ENCODE measurements at regions not wholly inside any gene's neighbourhood (a gene's known extent, or its start where the extent isn't known, plus 50 kb on each side); places are given as distances from the start of the nearest gene placed in this dataset.

DNA sequence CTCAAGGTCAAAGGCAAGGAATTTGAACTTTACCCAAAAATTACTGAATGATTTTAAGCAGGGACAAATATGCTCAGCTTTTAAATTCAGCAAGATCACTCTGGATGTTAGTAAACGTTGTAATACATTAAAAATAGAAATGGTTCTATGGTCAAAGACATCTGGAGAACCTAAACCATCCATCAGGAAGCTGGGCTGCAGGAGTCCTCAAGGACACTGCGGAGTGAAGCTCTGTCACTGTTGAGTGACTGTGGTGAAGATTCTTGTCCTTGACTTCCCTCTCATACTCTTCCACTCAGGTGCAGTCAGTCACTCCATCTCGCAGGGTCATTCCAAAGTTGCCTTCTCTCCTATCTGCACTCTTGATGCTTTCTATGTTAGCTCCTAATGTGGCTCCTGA is 450.7 kb downstream of the FOXO1 start:
- no peak for DNase-seq (ENCODE audit: low read depth in 2 of 2)

DNA sequence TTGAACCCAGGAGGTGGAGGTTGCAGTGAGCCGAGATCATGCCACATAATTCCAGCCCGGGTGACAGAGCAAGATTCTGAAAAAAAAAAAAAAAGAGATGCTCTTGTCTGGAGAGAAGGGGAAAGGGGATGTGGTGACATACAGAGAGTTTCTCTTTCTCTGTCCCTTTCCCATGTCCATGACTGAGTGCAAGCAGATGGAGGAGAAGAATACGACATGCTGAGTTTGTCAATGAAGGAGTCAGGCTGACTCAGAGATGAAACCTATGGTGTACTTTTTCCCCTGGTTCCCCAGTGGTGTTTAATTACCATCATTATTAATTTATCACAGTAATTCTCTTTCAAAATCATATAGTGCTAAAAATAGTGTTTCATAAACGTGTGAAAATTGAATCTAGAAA is 448.8 kb downstream of the FOXO1 start:
- DNase-seq (ENCODE audit: low read depth in 2 of 2), result no peak

DNA sequence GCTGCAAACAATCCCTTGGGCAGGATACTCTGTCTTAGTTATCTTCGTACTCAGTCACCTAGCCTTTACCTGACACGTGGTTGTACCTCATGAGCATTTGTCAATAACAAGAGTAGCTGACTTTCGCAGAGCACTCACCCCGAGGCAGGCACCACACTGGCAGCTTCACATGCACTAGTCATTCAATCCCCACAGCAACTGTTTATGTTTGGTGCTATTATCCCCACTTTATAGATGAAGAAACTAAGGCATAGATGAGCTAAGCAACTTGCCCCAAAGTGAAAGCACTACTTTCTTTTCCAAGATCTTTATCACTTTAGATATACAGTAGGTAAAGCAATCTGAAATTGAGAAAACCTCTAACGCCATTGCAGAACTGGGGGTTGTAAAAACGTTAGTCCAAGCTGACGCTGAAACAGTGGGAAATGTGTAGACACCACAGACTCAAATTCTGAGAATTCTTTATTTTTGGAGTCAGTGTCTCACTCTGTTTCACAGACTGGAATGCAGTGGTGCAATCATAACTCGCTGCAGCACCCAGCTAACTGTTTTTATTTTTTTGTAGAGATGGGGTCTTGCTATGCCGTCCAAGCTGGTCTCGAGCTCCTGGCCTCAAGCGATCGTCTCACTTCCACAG is 446.0 kb downstream of the FOXO1 start:
- no peak for DNase-seq (ENCODE audit: low read depth in 2 of 2)

DNA sequence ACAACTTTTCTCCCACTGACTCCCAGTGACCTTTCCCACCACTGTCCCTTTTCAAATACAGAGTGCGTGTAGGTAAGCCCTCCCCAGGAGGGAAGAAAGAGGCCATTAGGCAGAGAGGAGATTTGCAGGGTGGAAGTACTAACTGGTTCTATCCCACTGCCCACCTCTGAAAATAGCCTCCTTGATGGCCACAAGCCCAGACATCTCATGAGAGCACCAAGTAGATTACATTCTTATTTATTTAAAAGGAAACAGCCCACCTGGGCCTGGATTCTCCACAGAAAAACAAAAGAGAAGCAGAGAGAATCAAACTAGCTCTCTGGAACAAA is 445.3 kb downstream of the FOXO1 start:
- DNase-seq (ENCODE audit: low read depth in 2 of 2), result no peak

DNA sequence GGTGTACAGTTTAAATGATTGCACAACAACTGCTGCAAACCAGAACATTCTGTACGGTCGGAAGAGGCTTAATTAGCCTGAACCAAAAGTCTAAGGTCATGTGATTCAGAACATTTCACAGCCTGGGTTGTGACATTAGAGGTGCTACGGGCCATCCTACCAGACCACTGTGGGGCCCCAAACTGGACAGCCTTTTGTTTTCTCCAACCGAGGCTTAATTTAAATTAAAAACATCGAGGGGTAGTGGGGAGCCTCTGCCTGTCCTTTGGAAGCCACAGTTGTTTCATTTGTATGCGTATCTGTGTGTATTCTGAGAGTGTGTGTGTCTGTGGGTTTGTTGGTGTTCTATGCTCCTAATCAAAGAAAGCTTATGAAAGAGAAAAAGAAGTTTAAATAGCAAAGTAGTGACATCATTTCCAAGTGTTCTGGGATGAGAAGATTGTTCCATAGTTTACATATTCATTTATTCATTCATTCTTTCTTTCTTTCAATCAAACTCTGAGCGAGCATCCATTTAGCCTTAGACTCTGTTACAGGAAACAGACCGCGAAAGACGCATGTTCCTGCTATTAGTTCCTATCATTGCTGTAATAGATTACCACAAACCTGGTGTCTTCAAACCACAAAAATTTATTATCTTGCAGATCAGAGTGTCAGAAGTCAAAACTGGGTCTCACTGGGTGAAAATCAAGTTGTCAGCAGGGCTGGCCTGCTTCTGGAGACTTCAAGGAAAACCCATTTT is 444.8 kb downstream of the FOXO1 start:
- no peak for DNase-seq (ENCODE audit: low read depth in 2 of 2)

DNA sequence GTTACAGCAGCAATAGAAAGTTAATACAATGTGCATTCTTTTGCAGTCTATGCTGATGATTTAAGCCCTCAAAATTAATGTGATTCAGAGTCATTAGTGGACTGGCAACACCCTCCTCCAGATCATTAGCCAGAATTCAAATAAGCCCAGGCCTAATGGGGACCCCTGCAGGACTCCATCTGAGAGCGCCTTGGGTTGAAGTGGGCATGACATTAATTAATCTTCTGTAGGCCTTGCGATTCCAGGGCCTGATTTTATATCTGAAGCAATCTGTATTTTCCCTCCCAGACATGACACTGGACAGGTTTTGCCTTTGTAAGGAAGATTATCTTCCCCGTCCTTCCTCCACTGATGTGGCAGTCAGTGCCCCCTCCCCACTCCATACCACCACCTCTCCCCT is 442.9 kb downstream of the FOXO1 start:
- DNase-seq (ENCODE audit: low read depth in 2 of 2), result no peak

DNA sequence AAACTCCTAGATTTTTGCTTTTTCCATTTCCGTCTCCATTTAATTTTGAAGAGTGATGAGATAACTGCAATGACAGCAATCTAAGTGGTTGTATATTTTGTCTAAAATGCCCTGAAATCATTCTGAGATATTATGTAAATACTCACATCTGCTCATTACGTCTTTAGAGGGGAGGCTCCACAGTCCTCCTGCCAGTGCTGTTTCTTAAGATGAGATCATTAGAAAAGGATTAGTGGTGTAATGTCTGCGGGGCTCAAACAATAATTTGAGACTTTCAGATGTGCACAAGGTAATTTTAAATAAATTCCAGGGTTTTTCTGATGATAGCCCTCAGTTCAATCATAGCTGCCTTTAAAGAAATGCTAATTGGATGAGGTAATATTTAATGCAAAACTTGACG is 437.9 kb downstream of the FOXO1 start:
- no peak for DNase-seq (ENCODE audit: low read depth in 2 of 2)

DNA sequence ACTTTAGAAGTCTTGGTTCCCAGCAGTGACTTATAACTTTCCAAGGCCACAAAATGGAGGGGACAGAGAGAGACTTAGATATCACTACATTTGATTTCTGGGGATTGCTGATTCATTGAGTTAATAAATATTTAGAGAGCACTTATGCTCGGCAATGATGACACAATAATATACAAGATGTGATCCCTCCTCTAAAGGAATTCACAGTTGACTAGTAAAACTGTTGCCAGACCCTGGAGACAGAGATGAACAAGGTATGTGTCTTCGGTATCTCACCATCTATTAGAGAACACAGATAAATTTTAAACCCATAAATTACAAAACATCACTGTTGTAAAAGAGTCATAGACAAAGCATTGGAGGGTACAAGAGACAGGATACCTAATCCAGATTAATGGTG is 437.5 kb downstream of the FOXO1 start:
- no peak for DNase-seq (ENCODE audit: low read depth in 2 of 2)

DNA sequence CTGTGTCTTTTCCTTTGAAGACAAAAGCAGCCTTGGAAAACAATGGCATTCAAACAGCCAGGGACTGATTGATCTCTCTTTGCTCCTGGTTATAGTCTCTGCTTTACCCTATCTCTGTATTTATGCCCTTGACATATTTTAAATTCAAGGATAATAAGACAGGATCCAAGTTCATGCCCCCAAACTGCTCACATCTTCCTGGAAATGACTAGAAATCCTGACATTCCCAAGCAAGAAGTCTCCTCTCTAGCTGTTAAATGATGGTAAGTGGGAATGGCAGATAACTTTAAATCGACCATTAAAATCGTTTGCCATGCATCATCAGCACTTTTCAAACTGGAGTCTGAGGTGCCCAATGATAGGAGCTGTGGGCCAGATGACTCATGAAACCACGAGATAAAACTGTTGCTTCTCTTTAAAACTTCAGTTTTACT is 435.6 kb downstream of the FOXO1 start:
- DNase-seq (ENCODE audit: low read depth in 2 of 2), result no peak

DNA sequence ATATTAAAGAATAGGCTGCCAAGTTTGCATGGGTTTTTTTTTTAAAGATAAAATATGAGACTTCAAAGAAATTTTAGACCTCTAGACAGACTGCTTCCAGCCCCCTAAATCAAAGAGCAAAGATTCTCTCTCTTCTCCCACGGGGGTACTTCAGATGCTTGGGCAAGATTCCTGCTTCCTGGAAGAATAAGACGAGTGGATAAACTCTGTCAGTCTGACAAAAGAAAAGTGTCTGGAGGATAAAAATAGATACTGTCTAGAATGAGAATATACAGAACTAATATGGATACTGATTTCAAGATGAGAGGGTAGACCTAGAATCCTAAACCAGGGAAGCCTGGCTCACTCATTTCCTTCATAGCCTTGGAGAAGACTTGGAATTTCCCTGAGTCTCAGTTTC is 435.1 kb downstream of the FOXO1 start:
- DNase-seq (ENCODE audit: low read depth in 2 of 2), result no peak

DNA sequence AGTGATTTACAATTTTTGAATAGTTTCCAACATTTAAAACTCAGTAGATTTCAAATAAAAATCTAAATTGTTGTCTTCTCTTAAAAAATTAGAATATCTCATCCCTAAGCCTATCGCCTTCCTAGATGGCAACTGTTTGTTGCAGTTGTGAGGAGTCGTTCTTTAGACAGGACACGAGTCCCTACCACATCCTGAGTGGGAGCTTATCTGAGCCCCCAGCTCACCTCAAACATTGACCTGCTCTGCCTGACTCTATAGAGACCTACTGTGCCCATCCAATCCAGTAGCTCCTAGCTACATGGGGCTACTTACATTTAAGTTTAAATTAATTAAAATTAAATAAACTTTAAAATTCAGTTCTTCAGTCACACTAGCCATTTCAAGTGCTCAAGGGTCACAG is 434.7 kb downstream of the FOXO1 start:
- no peak for DNase-seq (ENCODE audit: low read depth in 2 of 2)

DNA sequence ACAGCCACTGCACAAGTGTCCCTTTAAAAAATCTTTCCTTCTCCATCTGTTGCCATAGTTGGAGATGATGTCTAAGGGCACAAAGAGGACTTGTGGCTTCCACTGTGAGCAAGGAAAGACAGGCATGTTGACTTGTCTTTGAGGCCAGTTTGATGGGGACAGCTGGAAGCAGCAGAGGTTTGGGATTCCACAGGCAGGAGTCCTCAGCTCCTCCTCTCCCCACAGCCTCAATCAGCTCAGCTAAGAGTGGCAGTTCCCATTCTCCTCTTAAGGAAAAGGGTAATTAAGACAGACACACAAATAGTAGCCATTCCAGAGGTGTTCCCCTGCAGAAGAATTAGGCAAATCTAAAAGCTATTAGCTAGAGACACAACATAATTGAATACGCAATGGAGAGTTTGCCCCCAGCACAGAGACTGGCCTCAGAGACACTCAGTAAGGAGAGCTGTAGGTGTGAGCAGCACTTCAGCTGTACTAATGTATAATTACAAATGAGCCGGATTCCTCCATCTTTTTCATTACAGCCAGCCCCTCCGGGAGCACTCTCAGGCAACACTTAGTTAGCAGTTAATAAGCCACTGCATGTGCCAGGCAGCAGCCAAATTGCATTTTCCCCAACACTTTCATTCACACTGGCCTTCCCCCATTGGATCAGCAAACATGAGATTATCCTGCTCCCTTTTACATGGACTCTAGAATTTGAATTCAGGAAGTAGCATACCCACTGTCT is 434.0 kb downstream of the FOXO1 start:
- DNase-seq (ENCODE audit: low read depth in 2 of 2), result no peak

DNA sequence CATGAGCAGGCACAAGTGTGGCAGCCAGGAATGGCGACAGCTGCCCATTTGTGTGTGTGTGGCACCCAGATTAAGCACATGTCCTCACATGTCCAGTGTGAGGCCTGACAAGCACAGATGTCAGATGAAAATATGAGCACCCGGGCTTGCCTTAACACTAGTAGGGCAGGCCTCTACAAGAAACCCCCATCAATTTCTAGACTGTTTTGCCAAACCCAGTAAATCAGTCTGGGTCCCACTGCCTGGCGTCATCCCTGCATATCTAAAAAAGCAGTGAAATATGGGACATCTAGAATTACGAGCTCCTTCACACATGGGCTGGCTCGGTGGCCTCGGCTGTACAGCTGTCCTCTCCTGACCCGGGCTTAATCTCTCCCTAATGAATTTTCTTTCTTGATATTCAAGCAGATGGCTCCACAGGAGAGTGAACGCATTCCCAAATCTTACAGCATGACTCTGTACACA is 432.7 kb downstream of the FOXO1 start:
- DNase-seq (ENCODE audit: low read depth in 2 of 2), result no peak

DNA sequence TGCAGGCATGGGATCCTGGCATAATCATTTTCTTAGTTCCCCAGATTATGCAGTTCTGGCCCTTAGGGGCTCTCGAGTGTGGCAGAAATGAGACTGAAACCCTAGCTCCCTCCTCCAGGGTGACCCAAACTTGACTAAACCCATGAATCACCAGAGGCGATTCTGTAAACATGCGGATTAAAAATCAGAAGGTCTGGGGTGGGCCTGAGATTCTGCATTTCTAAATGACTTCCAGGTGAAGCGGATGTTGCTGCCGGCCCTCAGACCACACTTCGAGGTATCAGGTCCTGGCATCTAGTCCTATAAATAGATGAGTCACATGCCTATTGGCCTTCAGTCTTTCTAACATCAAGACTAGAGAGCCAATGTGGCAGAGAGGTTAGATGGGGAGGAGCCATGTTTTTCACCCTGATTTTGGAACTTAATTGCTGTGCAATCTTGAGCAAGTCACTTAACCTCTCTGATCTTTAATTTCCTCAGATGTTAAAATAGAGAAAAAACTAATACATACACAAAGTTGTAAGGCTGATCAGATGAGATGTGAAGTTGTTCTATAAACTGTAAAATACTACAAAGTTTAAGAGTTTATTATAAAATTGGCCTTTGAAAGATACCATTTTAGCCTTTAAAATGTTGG is 431.2 kb downstream of the FOXO1 start:
- no peak for DNase-seq (ENCODE audit: low read depth in 2 of 2)

DNA sequence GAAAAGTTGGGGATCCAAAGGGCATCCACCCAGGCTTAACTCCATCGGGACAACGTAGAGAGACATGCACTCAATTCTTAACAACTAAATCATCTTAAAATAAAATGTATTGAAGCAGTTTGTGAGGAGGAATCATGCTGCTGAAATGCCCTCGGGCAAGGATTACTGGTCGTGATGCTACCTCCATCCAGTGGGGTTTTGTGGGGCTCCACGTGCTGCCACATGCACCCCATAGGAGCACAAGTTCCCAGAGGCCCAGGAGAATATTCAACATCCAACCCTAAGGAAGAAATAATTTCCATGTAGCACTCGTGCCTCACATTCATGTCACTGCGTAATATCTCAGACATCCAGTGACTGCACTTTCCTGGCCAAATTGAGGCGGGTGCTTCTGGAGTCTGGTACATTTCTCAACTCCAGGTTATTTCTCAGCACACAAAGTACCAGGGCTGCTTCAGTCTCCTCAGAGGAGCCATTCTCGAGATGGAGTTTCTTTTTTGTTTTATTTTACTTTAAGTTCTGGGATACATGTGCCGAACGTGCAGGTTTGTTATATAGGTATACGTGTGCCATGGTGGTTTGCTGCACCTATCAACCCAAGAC is 429.8 kb downstream of the FOXO1 start:
- DNase-seq (ENCODE audit: low read depth in 2 of 2), result no peak

DNA sequence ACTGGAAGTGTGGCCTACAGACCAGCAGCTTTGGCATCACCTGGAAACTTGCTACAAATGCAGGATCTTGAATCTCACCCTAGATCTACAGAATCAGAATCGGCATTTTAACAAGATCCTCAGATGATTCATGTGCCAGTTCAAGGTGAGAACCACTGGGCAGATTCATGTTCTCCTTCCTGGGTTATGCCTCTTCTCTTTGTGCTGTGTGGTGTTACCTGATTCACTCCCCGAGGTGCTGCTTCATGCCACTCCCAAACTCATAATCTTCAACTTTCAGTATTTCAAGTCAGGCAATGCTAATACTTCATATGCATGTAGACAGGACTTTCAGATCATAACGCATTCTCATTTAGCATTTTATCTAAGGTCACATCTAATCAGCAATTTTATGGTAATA is 427.7 kb downstream of the FOXO1 start:
- DNase-seq (ENCODE audit: low read depth in 2 of 2), result no peak

DNA sequence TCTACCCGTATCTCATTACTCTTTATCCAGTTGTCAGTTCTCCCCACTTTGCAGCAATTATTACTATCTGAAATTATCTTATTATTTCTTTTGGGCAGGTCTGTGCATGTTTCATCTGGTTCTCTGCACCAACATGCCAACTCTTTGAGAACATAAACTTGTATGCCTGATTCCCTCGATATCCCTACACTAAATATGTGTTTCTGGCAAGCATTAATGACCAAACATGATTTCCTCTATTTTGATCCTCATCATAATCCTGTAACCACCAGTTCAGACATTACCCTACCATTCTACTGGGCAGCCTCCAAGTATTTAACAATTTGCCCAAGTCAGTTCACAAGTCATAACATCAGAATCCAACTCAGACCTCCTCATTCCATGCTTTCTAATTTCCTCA is 426.1 kb downstream of the FOXO1 start:
- DNase-seq (ENCODE audit: low read depth in 2 of 2), result no peak

DNA sequence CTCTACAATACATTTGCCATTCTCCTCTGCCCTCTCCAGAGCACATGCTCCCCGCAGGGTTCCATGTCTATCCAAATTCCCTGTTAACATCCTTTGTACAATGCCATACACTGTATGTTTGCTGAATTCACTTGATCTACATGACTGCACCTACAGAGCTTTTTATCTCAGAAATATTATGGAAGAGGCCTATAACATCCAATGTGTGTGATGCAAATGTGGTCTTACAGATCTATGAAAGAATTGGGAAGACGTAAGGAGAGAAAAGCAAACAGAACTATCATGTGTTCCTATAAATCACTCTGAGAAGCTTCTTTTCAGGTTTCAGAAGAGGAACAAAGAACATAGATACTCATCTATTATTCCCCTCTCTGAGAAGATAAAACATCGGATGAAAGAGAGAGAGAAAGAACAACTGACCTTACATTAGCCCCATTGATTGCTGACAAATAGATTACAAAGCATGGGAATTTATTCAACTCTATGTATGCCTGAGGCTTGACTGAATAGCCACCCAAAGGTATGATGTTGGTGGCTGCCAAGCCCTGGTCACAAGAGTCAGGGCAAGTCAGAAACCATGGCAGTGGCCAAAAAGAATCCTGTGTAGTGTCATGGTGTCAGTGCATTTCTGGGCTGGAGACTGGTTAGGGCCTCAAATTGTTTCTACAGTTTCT is 425.2 kb downstream of the FOXO1 start:
- DNase-seq (ENCODE audit: low read depth in 2 of 2), result no peak

DNA sequence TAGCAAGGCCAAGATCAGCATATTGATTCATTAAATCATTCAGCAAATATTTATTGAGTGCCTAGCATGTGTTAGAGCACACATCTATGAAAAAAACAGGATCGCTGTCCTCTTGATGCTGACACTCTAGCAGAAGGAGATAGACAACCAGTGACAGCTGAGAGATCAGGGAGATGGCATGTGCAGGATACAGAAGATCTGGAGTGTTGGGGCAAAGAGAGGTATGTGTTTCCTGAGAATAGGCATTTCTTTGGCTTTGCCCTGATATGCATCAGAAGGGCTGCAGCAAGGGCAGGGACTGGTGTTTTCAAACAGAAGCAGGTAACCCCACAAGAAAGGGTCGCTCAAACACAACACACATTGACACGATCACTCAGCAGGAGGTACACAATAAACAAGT is 423.4 kb downstream of the FOXO1 start:
- no peak for DNase-seq (ENCODE audit: low read depth in 2 of 2)

DNA sequence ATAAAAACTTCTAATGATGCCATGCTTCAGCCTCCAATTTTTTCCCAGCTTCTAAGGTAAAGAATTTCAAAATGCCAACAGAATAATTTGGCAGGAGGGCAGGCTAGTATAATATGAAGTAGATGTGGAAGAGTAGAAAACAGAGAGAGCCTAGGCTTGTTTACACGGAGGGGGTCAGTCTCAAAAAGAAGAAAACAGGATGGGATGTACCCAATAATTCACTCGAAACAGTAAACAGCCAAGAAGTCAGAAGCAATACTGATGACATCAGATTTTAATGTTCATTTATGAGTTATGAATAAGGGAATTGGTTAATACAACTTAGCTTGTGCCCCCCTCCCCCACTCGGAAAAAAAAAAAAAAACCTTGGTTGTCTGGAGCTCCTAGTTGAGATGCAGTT is 422.5 kb downstream of the FOXO1 start:
- DNase-seq (ENCODE audit: low read depth in 2 of 2), result no peak

DNA sequence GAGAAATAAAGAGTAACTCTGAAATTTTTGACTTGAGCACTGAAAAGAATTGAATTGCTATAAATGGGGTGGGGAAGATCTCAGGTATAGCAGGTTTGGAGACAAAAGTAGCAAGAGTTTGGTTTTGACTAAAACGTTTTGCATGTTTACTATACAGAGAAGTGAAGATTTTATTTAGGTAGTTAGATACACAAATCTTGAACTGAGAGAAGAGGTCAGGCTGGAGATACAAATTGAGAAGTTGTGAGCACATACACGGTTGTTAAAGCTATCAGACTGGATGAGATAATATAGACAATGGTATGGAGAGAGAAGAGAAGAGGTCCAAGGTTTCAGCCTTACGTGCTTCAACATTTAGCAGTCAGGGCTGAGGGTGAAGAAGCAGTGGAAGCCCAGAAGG is 420.9 kb downstream of the FOXO1 start:
- no peak for DNase-seq (ENCODE audit: low read depth in 2 of 2)

DNA sequence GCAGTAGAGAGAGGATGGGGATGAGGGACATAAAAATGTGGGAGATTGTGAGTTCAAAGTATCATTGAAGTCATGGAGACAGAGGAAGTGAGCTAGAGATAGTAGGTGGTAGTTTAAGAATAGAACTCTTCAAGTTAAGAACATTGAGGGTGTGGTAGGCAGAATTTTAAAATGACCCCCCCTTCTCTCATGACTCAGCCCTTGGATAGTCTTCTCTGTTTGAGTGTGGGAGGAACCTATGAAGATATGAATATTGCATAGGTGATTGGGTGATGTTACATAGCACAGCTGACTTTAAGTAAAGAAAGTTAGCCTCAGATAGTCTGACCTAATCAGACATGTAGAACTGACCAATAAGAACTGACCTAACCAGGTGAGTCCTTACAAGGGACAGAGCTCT is 418.6 kb downstream of the FOXO1 start:
- DNase-seq (ENCODE audit: low read depth in 2 of 2), result no peak
